Amygdala (tissue), 56 donors: ENCODE measurements at regions not wholly inside any gene's neighbourhood (a gene's known extent, or its start where the extent isn't known, plus 50 kb on each side); places are given as distances from the start of the nearest gene placed in this dataset.
A peak's percentile ranks its signal among the peaks of the same experiment; 100 is the strongest.

Experiments used
- DNase-seq, 56 donors: peaks; one replicate each; lab custom pipeline; 2025; lab: John Stamatoyannopoulos, UW

- no peak for DNase-seq
Observed at GRCh38 chr2:117058366-117058765, 756.1 kb upstream of the DDX18 start.

GRCh38 chr2:117064021-117064420, 750.5 kb upstream of the DDX18 start:
- no peak for DNase-seq

- no peak for DNase-seq
Observed at GRCh38 chr2:117065912-117066311, 748.6 kb upstream of the DDX18 start.

DNA sequence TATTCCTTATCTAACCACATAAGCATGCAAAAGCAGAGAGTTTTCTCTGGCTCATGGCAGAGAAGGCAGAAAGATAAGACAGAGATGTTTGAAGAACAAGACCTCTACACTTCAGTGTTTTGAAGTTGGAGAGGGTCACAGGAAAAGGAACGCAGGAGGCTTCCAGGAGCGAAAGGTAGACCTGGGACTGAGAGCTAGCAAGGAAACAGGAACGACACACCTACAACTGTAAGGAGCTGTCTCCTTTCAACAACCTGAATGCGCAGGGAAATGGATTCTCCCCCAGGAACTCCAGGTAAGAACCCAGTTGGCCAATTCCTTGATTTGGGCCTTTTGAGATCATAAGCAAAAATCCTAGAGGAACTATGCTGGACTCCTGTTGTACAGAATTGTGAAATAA, 746.6 kb upstream of the DDX18 start:
- DNase-seq: no peak

- no peak for DNase-seq
Observed at GRCh38 chr2:117068371-117068770, 746.1 kb upstream of the DDX18 start.

DNA sequence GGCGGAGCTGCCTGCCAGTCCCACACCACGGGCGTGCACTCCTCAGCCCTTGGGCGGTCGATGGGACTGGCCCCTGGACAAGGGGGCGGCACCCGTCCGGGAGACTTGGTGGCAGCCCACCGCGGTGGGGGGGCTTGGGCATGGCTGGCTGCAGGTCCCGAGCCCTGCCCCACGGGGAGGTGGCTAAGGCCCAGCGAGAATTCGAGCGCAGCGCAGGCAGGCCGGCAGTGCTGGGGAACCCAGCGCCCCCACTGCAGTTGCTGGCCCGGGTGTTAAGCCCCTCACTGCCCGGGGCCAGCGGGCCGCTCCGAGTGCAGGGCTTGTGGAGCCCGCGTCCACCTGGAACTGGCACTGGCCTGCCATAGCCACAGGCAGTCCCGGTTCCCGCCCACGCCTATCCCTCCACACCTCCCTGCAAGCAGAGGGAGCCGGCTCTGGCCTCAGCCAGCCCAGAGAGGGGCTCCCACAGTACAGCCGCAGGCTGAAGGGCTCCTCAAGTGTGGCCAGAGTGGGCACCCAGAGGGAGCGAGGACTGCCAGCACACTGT, 742.9 kb upstream of the DDX18 start:
- no peak for DNase-seq

DNA sequence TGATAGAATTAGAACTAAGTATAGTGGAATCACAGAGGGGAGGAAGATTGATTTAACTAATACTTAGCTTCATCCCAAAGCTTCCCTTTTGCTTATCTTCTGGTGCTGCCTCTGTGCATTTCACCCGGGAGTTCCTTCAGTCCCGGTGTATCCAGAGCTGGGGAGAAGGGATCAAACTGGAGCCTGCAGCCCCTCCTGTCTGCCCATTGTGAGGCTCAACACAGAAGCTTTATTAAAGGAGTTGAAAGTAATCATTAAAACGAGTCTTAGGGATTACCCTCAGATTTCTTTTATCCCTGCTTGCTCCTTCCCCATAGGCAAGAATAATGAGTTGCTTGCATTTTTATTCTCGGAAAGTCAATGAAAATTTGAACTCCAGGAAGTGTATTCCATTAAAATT, 739.7 kb upstream of the DDX18 start:
- no peak for DNase-seq

DNA sequence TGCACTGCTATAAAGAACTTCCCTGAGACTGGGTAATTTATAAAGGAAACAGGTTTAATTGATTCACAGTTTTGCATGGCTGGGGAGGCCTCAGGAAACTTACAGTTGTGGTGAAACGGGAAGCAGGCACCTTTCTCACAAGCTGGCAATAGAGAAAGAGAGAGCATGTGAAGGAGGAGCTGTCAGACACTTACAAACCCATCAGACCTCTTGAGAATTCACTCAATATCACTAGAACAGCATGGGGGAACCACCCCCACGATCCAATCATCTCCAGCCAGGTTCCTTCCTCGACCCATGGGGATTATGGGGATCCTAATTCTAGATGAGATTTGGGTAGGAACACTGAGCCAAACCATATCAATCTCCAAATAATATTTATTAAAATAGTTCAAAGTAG, 729.2 kb upstream of the DDX18 start:
- DNase-seq: no peak

- DNase-seq: no peak
Observed at GRCh38 chr2:117085737-117086136, 728.8 kb upstream of the DDX18 start.

- DNase-seq: no peak
Observed at GRCh38 chr2:117086174-117086942, 728.1 kb upstream of the DDX18 start.

DNA sequence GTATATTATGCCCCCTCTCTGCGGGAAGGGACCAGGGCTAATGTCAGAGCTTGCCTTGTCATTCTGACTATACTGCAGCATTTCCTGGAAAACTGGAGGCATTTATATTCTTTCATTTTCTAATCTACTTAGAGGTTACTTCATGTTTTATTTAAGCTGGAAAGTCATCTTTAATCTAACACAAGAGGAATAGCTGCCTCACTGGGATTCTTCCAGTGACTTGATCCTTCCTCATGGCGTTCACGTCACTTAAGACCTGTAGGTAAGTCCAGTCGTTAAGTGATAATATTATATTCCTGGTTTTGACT, 727.6 kb upstream of the DDX18 start:
- DNase-seq: no peak

DNA sequence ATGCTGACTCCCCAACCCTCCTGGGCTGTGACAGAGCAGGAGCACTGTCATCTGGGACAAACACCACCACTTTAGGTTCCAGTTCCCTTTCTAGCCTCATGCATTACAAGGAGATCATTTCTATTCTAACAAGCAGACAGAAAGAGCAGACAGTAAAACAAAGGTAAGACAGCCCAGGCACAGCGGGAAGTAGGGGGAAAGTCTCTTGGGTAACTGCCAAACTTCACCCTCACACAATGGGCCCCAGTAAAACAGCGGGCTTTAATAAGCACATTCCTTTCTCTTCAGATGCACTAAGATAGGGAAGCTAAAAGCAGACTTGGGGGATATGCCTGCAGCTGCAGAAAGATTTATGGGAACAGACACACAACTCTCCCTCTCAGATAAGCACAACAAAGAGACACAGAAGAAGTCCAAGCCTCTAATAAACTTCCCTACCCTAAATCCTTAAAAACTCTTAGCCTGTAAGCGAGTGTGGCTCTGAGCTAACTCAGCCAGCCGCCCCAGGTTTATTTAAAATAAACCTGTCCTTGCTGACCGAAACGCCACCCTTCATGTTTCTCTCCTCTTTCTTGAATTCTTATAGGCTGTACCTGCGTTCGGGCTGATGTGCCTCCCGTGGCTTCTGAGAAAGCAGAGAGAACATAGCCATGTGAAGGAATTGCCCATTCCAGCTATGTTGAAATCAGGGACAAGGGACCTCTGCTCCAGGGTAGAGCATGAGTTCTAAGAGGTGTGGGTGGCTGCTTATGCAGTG, 726.8 kb upstream of the DDX18 start:
- no peak for DNase-seq

DNA sequence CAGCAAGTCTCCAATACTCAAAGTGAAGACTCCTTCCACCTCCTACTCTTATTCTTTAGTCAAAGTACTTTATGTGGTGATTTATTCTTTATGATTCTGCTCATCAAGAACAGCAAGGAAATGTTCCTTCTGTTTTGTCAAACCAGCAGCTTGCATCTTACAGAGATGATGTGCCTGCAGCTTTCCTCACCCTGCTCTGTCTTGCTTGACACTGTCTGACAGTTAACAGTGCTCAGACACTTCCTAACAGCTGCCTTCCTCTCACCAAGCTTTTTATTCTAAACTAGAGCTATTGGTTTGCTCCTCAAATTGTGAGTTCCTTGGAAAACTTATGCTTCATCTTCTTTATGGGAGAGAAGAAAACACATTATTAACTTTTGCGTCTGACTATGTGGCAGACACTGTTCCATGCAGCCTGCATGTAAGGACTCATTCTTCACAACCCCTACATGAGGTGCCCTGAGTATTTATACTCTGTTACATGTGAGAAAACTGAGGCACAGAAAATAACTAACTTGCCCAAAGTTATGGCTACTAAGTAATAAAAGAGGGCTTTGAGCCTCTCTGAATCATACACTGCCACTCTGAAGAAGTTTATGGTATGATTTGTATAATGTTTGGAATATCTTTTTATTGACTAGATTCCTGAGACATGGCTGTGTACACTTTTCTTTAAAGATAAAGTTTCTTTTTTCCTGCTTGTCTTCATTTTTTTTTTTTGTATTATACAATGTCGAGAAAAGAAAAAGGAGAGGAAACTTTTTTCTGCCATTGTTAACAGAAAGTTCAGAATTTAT, 723.3 kb upstream of the DDX18 start:
- DNase-seq: peak in 1 of 56 donors; percentile 1

DNA sequence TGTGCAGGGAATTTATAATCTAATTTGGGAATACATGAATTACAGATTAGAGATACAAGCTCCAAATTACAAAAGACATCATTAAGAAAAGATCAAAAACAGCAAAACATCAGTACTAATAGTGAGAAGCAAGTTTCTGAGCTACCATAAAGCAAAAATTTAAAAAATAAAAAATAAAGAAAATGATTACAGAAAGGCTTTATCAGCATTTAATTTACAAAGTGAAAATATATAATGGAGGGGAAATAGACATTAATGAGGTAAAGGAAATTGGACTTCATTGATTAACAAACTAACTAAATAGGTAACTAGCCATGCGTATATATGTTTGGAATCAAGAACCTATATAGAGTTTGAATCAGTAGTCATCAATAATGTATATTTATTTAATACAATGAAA, 712.9 kb upstream of the DDX18 start:
- no peak for DNase-seq

DNA sequence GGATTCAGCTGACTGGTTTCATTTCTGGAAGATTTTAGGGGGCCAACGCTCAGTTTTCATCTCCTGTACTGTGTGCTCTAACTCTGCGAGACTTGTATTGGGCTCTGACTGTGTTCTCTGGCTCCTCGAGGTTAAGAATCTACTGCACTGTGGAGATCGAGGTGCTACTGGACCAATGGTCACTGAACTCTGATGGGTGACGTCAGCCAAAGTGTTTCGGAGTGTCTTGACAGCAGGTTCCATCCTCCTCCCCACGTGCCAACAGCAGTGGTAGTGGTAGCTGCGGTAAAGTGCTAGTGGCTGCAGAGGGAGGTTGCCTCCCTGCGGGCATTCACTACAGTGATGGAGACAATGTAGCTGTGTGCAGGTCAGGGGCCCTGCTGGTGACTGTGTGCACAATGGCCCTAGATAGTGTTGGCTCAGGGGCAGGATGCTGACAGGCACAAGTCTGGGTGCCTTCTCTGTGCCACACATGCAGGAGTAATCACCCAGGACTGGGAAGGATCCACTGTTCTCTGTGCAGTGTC, 705.7 kb upstream of the DDX18 start:
- DNase-seq: no peak

GRCh38 chr2:117118994-117119393, 695.5 kb upstream of the DDX18 start:
- no peak for DNase-seq

GRCh38 chr2:117123362-117123761, 691.1 kb upstream of the DDX18 start:
- DNase-seq: no peak

DNA sequence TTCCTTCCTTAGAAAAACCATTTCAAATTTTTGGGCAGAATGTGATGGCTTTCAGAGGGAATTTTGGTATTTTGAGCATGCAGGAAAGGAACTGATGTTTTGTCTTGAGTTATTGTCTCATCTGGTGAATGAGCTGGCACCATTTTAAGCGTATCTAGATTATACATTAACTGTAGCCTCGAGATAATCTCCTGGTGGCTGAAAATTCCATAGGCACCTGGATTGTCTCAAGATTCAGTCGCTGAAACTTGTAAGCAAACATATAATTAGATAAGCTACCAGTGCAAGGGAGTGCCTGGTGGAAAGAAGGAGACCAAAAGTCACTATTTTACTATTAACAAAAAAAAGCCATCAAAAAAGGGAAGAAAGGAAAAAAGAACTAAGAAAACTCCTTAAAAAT, 687.8 kb upstream of the DDX18 start:
- DNase-seq: no peak

DNA sequence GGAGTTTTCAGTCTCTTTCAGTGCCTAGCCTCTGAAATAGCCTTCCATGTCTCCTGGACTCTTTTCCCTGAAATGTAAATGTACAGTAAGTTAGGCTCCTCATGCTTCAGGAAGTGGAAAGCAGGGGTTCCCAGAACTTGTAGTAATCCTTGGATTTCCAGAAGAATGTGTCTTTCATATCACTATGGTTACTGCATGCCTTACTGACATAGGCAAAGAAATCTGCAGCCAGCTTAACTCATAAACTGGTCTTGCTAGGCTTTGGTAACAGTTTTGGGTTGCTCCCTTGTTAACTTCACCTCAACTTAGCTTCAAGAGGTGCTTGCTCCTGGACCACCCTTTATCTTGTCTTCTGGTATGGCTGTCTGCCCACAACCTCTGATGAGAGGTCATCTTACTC, 686.8 kb upstream of the DDX18 start:
- no peak for DNase-seq

DNA sequence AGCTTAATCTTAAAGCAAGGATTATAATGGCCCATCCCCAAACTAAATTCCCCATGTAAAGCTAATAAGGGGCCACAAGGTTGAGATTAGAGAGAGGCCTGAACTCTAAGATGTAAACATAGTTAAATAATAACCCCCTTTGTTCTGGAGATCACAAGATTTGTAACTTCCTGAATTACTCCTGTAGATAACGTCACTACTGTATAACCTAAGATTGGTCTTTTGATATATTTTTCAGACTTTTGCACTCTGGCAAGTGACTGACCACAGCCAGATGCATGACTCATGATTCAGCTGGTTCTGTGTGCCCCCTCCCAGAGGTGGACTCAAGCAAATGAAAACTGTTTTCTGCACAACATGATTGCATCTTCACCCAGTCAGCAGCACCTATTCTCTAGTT, 686.0 kb upstream of the DDX18 start:
- no peak for DNase-seq

DNA sequence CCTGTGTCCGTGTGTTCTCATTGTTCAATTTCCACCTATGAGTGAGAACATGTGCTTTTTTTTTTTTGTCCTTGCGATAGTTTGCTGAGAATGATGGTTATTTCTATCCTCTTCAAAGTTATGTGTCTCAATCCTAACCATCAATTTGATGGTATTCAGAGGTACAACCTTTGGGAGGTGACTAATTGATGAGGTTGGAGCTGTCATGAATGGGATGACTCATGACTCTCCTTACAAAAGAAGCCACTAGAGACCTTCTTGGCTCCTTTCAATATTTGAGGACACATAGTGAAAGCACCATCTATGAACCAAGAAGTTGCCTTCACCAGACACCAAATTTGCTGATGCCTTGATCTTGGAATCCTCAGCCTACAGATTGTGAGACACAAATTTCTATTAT, 677.1 kb upstream of the DDX18 start:
- DNase-seq: no peak
